ENCODE measurements at regions not wholly inside any gene's neighbourhood (a gene's known extent, or its start where the extent isn't known, plus 50 kb on each side); places are given as distances from the start of the nearest gene placed in this dataset.
"Not testable (repeated sequence)": the region's sequence is repeated elsewhere in the genome, so short reads cannot be mapped to it uniquely, and the experiment has no call there.

GRCh38 chr12:20057398-20057797 is 310.9 kb upstream of the PDE3A start:
- WGBS = 69% methylated on average over 4 of the region's 5 CpGs
- no peaks in the 10 kb centered on the region for H3K9me3 ChIP-seq (ENCODE audit: insufficient read depth, low read depth, low read length)
- H3K9ac ChIP-seq (ENCODE audit: low read depth, low read length) = no peak overlapping the region
- no peak overlapping the region for H3K27ac ChIP-seq (ENCODE audit: low read depth, low read length)
- no peaks in the 10 kb centered on the region for H3K27me3 ChIP-seq (ENCODE audit: insufficient read depth, low read length)
- no peaks in the 10 kb centered on the region for H3K4me1 ChIP-seq (ENCODE audit: insufficient read depth, low read length)
- no peaks in the 10 kb centered on the region for H3K36me3 ChIP-seq (ENCODE audit: insufficient read depth, low read length)
- no peak overlapping the region for H3K4me3 ChIP-seq (ENCODE audit: low read length)

- H3K27ac ChIP-seq (ENCODE audit: low read depth, low read length) = no peak overlapping the region
- H3K9ac ChIP-seq (ENCODE audit: low read depth, low read length) = no peak overlapping the region
- WGBS = 93% methylated on average over 4 of the region's 6 CpGs
- H3K4me3 ChIP-seq (ENCODE audit: low read length) = no peak overlapping the region
- H3K27me3 ChIP-seq (ENCODE audit: insufficient read depth, low read length) = no peaks in the 10 kb centered on the region
- no peaks in the 10 kb centered on the region for H3K4me1 ChIP-seq (ENCODE audit: insufficient read depth, low read length)
- H3K9me3 ChIP-seq (ENCODE audit: insufficient read depth, low read depth, low read length) = no peaks in the 10 kb centered on the region
- H3K36me3 ChIP-seq (ENCODE audit: insufficient read depth, low read length) = no peaks in the 10 kb centered on the region
These were observed 305.2 kb upstream of the PDE3A start for GRCh38 chr12:20063116-20063515.

DNA sequence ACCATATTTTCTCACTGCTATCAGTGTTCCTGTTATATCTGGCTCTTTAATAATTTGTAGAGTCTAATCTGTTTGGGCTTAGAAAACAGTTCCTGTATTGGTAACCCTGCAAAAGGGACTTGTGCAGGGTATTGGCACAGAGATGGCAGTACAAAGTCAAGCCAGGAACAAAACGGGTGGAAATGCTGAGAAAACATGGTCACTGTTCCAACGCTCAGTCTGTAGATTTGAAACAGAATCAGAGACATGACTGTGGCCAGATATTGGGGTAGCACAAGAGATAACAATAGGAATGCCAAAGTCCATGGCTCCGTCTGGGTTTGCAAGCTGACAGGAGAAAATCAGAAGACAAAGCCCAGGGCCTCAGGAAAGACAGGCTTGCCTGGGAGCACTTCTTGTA is 290.7 kb upstream of the PDE3A start:
- no peaks in the 10 kb centered on the region for H3K9me3 ChIP-seq (ENCODE audit: insufficient read depth, low read depth, low read length)
- H3K27ac ChIP-seq (ENCODE audit: low read depth, low read length) = no peak overlapping the region
- 85% methylated on average over 3 of the region's 3 CpGs for WGBS
- no peaks in the 10 kb centered on the region for H3K36me3 ChIP-seq (ENCODE audit: insufficient read depth, low read length)
- no peak overlapping the region for H3K9ac ChIP-seq (ENCODE audit: low read depth, low read length)
- H3K4me3 ChIP-seq (ENCODE audit: low read length) = no peak overlapping the region
- 0 out of 2 replicates have a peak, but pooled peaks cover 4% of the 10 kb centered on the region for H3K4me1 ChIP-seq (ENCODE audit: insufficient read depth, low read length)
- no peaks in the 10 kb centered on the region for H3K27me3 ChIP-seq (ENCODE audit: insufficient read depth, low read length)

- Histone ChIP-seq H3K27ac (ENCODE audit: low read depth, low read length) (no peak overlapping the region), H3K9me3 (ENCODE audit: insufficient read depth, low read depth, low read length) (peaks cover 7% of the 10 kb centered on the region; the same call in 1 of the 2 replicates), H3K4me1 (ENCODE audit: insufficient read depth, low read length) (no peaks in the 10 kb centered on the region), H3K4me3 (ENCODE audit: low read length) (no peak overlapping the region), H3K27me3 (ENCODE audit: insufficient read depth, low read length) (no peaks in the 10 kb centered on the region), H3K9ac (ENCODE audit: low read depth, low read length) (no peak overlapping the region), H3K36me3 (ENCODE audit: insufficient read depth, low read length) (no peaks in the 10 kb centered on the region)
- WGBS = 99% methylated on average over 6 of the region's 6 CpGs
These were observed 279.3 kb upstream of the PDE3A start for GRCh38 chr12:20089077-20089476.

- H3K27me3 ChIP-seq (ENCODE audit: insufficient read depth, low read length); H3K36me3 ChIP-seq (ENCODE audit: insufficient read depth, low read length); H3K9me3 ChIP-seq (ENCODE audit: insufficient read depth, low read depth, low read length); H3K4me1 ChIP-seq (ENCODE audit: insufficient read depth, low read length); H3K4me3 ChIP-seq (ENCODE audit: low read length); H3K9ac ChIP-seq (ENCODE audit: low read depth, low read length); H3K27ac ChIP-seq (ENCODE audit: low read depth, low read length): not testable (repeated sequence)
- 91% methylated on average over 32 of the region's 32 CpGs for WGBS
These were observed 275.0 kb upstream of the PDE3A start for GRCh38 chr12:20093190-20093810.

GRCh38 chr12:20096430-20096829 is 271.9 kb upstream of the PDE3A start:
- H3K36me3 ChIP-seq (ENCODE audit: insufficient read depth, low read length) = no peaks in the 10 kb centered on the region
- no peak overlapping the region for H3K9ac ChIP-seq (ENCODE audit: low read depth, low read length)
- H3K27ac ChIP-seq (ENCODE audit: low read depth, low read length) = no peak overlapping the region
- H3K4me1 ChIP-seq (ENCODE audit: insufficient read depth, low read length) = peaks cover 20% of the 10 kb centered on the region
- H3K4me3 ChIP-seq (ENCODE audit: low read length) = no peak overlapping the region
- no peaks in the 10 kb centered on the region for H3K27me3 ChIP-seq (ENCODE audit: insufficient read depth, low read length)
- WGBS = 96% methylated on average over 6 of the region's 6 CpGs
- H3K9me3 ChIP-seq (ENCODE audit: insufficient read depth, low read depth, low read length) = 0 out of 2 replicates have a peak, but pooled peaks cover 7% of the 10 kb centered on the region

DNA sequence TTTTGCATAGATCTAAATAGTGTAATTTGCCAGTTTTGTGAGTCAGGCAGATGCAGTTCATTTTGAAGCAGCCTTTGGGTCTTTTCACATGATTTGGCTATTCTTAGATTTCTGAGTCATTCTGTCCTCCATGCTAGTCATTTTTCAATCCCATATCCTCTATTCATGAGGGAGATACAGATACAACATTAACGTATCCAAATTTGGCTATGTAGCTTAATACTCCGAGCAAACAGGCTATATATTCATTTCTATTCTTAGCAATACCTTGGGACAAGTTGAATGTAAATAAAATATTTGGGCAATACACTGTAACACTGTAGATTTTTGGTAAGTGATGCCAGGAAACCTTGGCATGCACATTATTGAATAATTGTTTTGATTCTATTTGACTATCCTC is 270.7 kb upstream of the PDE3A start:
- H3K27ac ChIP-seq (ENCODE audit: low read depth, low read length) = no peak overlapping the region
- H3K9ac ChIP-seq (ENCODE audit: low read depth, low read length) = no peak overlapping the region
- 93% methylated on average over 1 of the region's 2 CpGs for whole genome bisulfite sequencing
- no peaks in the 10 kb centered on the region for H3K27me3 ChIP-seq (ENCODE audit: insufficient read depth, low read length)
- 0 out of 2 replicates have a peak, but pooled peaks cover 3% of the 10 kb centered on the region for H3K9me3 ChIP-seq (ENCODE audit: insufficient read depth, low read depth, low read length)
- no peaks in the 10 kb centered on the region for H3K36me3 ChIP-seq (ENCODE audit: insufficient read depth, low read length)
- peaks cover 20% of the 10 kb centered on the region for H3K4me1 ChIP-seq (ENCODE audit: insufficient read depth, low read length)
- H3K4me3 ChIP-seq (ENCODE audit: low read length) = no peak overlapping the region

DNA sequence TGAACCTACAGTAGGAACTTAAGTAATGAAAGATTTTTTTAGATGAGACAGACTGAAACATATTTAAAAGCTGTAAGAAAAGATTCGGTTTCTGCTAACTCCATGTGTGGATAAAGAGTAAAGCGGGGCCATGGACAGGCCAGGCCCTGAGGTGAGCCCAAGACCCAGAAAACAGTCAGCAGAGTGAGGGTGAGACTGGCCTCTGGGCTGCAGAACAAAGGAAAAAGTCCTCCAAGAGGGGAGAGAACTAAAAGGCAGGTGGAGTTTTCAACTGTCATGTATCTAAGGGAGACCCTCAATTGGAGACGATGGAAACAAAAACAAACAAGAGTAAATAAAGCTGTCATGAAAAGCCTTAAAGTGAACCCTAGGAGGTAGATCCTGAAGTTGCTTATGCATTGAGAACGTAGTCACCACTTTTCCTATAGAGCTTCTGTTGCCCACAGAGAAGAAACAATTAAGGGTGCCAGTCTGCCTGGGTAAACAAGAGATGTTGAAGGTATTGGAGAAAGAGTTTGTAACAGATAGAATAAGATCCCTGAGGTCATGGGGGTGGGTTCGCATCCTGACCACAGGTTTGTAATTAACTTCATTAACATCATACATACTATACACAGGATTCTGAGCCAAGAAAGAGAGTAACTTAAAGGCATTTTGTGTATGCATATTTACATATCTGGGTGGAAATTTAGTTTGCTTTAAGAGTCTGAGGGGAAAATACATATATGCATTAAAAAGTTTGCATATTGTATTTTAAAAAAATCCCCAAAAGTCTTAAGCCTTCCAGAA is 268.7 kb upstream of the PDE3A start:
- no peak overlapping the region for H3K4me3 ChIP-seq (ENCODE audit: low read length)
- peaks cover 20% of the 10 kb centered on the region for H3K4me1 ChIP-seq (ENCODE audit: insufficient read depth, low read length)
- no peaks in the 10 kb centered on the region for H3K27me3 ChIP-seq (ENCODE audit: insufficient read depth, low read length)
- peak overlapping the region; percentile 54; the same call in 1 of the 2 replicates for H3K27ac ChIP-seq (ENCODE audit: low read depth, low read length)
- no peaks in the 10 kb centered on the region for H3K36me3 ChIP-seq (ENCODE audit: insufficient read depth, low read length)
- no peaks in the 10 kb centered on the region for H3K9me3 ChIP-seq (ENCODE audit: insufficient read depth, low read depth, low read length)
- WGBS = 60% methylated on average over 4 of the region's 5 CpGs
- no peak overlapping the region for H3K9ac ChIP-seq (ENCODE audit: low read depth, low read length)

DNA sequence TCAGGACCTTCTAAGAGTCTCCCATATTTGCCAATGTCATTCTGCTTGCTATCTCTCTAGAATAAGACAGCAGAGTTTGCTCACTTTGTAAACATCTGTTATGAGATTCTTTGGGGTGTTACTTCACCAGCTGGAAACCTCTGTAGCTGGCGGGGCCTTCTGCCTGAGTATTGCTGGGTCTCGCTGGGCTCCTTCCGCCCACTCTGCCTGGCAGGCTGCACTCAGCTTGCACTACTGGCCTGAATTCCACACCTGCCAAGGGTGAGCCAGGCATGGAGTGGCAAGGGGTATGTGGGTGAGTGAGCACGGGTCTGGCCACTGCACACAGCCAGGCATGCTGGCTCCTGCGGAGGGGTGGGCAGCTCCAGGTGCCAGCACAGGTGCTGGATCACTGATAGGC is 267.3 kb upstream of the PDE3A start:
- Histone ChIP-seq H3K9me3 (ENCODE audit: insufficient read depth, low read depth, low read length) (no peaks in the 10 kb centered on the region), H3K27me3 (ENCODE audit: insufficient read depth, low read length) (no peaks in the 10 kb centered on the region), H3K4me1 (ENCODE audit: insufficient read depth, low read length) (peaks cover 20% of the 10 kb centered on the region), H3K4me3 (ENCODE audit: low read length) (no peak overlapping the region), H3K27ac (ENCODE audit: low read depth, low read length) (no peak overlapping the region), H3K36me3 (ENCODE audit: insufficient read depth, low read length) (no peaks in the 10 kb centered on the region), H3K9ac (ENCODE audit: low read depth, low read length) (no peak overlapping the region)
- 94% methylated on average over 5 of the region's 5 CpGs for WGBS

DNA sequence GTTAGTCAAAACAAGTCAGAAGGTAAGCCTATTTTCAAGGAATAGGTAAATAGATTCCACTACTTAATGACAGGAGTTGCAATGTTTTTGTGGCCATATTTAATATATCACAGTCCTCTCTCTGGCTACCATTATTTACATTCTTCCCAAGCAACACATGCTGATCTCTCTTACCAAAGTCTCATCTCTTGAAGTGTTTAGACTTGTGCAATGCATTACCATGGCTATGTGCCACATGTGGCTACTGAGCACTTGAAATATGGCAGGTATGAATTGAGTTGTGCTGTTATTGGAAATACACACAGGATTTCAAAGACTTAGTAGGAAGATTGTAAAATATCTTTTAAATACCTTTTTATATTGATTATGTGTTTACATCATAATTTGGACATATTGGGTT is 262.4 kb upstream of the PDE3A start:
- Histone ChIP-seq H3K27ac (ENCODE audit: low read depth, low read length) (no peak overlapping the region), H3K9me3 (ENCODE audit: insufficient read depth, low read depth, low read length) (no peaks in the 10 kb centered on the region), H3K4me3 (ENCODE audit: low read length) (no peak overlapping the region), H3K4me1 (ENCODE audit: insufficient read depth, low read length) (peaks cover 16% of the 10 kb centered on the region), H3K36me3 (ENCODE audit: insufficient read depth, low read length) (no peaks in the 10 kb centered on the region), H3K9ac (ENCODE audit: low read depth, low read length) (no peak overlapping the region), H3K27me3 (ENCODE audit: insufficient read depth, low read length) (no peaks in the 10 kb centered on the region)

- Histone ChIP-seq H3K27ac (ENCODE audit: low read depth, low read length) (peak overlapping the region; percentile 71; the same call in 1 of the 2 replicates), H3K4me3 (ENCODE audit: low read length) (no peak overlapping the region), H3K9me3 (ENCODE audit: insufficient read depth, low read depth, low read length) (no peaks in the 10 kb centered on the region), H3K9ac (ENCODE audit: low read depth, low read length) (no peak overlapping the region), H3K27me3 (ENCODE audit: insufficient read depth, low read length) (no peaks in the 10 kb centered on the region), H3K4me1 (ENCODE audit: insufficient read depth, low read length) (peaks cover 16% of the 10 kb centered on the region), H3K36me3 (ENCODE audit: insufficient read depth, low read length) (no peaks in the 10 kb centered on the region)
- 51% methylated on average over 4 of the region's 5 CpGs for WGBS
These were observed 258.7 kb upstream of the PDE3A start for GRCh38 chr12:20109676-20110075.

Data from HUES64 (cell line).